ENCODE measurements at regions not wholly inside any gene's neighbourhood (a gene's known extent, or its start where the extent isn't known, plus 50 kb on each side); places are given as distances from the start of the nearest gene placed in this dataset.

- TF ChIP-seq CTCF (IDR thresholded peaks at IDR 0.05) (no peak), POLR2A (IDR thresholded peaks at IDR 0.05) (no peak), EP300 (IDR thresholded peaks at IDR 0.05) (no peak), POLR2AphosphoS5 (IDR thresholded peaks at IDR 0.05) (no peak)
These were observed 454.5 kb upstream of the PCDH7 start for GRCh38 chr4:30265716-30266115.
